ENCODE measurements at regions not wholly inside any gene's neighbourhood (a gene's known extent, or its start where the extent isn't known, plus 50 kb on each side); places are given as distances from the start of the nearest gene placed in this dataset.
"Not testable (repeated sequence)": the region's sequence is repeated elsewhere in the genome, so short reads cannot be mapped to it uniquely, and the experiment has no call there.

DNA sequence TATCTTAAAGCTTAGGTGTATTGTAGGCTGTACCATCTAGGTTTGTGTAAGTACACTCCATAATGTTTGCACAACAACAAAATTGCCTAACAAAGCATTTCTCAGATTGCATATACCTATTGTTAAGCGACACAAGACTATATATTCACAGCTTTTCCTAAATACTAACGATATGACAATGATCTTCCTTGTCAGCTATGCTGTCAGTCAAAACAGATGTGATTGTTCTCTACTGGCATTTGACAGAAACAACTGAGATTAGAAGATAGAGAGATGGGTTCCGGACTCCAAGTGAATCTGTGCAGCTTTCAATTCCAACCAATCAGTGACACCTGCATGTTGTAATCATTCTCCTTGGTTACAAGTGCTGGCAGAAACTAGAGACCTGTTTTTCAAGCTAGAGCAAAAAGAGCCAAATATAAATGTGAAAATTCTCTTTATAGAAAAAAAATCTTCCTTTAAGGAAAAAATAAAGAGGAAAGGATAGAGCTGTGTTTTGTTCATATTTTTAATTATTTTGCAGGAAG, 1232.3 kb upstream of the SLC39A10 start:
- Histone ChIP-seq H3K9me3 (ENCODE audit: control insufficient read depth, low read length) (no peaks in the 10 kb centered on the region), H3K4me1 (ENCODE audit: control insufficient read depth in 1 of 2, insufficient read depth in 2 of 2, low read length in 2 of 2) (no peaks in the 10 kb centered on the region), H3K4me3 (ENCODE audit: low read length in 2 of 2) (no peak overlapping the region), H3K27ac (ENCODE audit: low read depth in 1 of 2, low read length in 2 of 2) (no peak overlapping the region), H3K36me3 (ENCODE audit: control insufficient read depth in 1 of 2, insufficient read depth in 2 of 2, low read length in 1 of 2) (no peaks in the 10 kb centered on the region), H3K27me3 (ENCODE audit: control insufficient read depth in 1 of 2, insufficient read depth in 2 of 2, low read length in 1 of 2) (no peaks in the 10 kb centered on the region)
- 73 to 79% methylated on average over 3 of the region's 3 CpGs for WGBS, 2 donors
- DNase-seq (no peak), ATAC-seq (ENCODE audit: low FRiP score) (no peak)
- intact Hi-C loops (cut with DNase I), result no loop called here

DNA sequence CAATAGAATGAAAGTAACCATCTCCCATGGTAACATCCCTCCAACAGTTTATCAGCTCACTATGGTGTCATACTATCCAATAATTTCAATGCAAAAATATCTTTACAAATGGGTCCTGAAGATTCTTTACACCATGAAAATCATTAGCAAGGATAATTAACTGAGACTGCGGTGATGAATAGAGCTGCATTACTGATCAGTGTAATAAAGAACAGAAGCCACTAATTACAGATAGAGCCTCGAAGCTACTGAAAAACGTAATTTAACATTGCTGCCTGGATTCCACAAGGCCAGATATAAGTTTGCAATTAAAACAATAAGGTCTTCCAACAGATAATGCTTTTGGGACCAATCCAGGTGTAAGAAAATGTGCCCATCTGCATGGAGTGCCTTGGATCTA, 1245.8 kb upstream of the SLC39A10 start:
- Histone ChIP-seq H3K4me3 (ENCODE audit: low read length in 2 of 2) (no peak overlapping the region), H3K27me3 (ENCODE audit: control insufficient read depth in 1 of 2, insufficient read depth in 2 of 2, low read length in 1 of 2) (no peaks in the 10 kb centered on the region), H3K27ac (ENCODE audit: low read depth in 1 of 2, low read length in 2 of 2) (no peak overlapping the region), H3K36me3 (ENCODE audit: control insufficient read depth in 1 of 2, insufficient read depth in 2 of 2, low read length in 1 of 2) (no peaks in the 10 kb centered on the region), H3K4me1 (ENCODE audit: control insufficient read depth in 1 of 2, insufficient read depth in 2 of 2, low read length in 2 of 2) (no peaks in the 10 kb centered on the region), H3K9me3 (ENCODE audit: control insufficient read depth, low read length) (no peaks in the 10 kb centered on the region)
- WGBS, 2 donors, result 69 to 89% methylated on average over 3 of the region's 3 CpGs
- intact Hi-C loops (cut with DNase I), result no loop called here
- ATAC-seq (ENCODE audit: low FRiP score), result no peak
- no peak for DNase-seq

DNA sequence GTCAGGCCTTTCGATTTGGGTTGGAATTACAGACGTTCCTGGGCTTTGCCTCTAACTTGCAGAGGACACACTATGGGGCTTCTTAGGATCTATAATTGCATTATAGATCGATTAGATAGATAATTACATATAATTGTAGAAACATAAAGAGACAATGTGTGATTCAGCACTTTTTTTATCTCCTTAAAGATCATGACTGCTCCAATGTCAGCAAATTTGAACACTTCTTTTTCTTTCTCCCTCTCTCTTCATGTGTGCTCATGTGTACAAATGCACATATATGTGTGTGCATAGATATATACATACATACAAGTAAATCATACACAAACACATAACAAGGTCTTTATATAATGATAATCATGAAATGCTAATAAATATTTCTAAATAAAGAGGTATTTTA, 1261.2 kb upstream of the SLC39A10 start:
- H3K9me3 ChIP-seq (ENCODE audit: control insufficient read depth, low read length), result no peaks in the 10 kb centered on the region
- ATAC-seq (ENCODE audit: low FRiP score), result no peak
- intact Hi-C loops (cut with DNase I), result no loop called here
- no peaks in the 10 kb centered on the region for H3K4me1 ChIP-seq (ENCODE audit: control insufficient read depth in 1 of 2, insufficient read depth in 2 of 2, low read length in 2 of 2)
- H3K36me3 ChIP-seq (ENCODE audit: control insufficient read depth in 1 of 2, insufficient read depth in 2 of 2, low read length in 1 of 2), result no peaks in the 10 kb centered on the region
- H3K27ac ChIP-seq (ENCODE audit: low read depth in 1 of 2, low read length in 2 of 2), result no peak overlapping the region
- no peak for DNase-seq
- H3K27me3 ChIP-seq (ENCODE audit: control insufficient read depth in 1 of 2, insufficient read depth in 2 of 2, low read length in 1 of 2), result no peaks in the 10 kb centered on the region
- no peak overlapping the region for H3K4me3 ChIP-seq (ENCODE audit: low read length in 2 of 2)
- 74 to 79% methylated on average over 3 of the region's 3 CpGs for WGBS, 2 donors

DNA sequence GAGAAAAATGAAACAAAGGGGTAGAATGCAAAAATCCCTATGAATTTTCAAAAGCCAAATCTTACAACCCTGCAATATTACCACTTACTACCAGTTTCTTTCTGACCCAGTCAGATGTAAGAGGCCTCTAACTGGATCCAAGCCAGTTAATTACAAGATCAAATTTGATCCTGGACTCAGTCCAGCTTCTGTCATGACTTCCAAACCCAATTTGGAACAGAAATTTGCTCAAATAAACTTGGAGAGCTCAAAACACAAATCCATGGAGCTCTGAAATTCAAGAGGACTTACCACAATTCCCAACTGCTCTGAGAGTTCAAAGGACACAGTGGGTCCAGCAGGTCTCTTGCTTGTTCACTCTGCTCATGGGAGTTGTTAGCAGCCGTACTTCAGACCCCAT, 1271.7 kb upstream of the SLC39A10 start:
- H3K36me3 ChIP-seq (ENCODE audit: control insufficient read depth in 1 of 2, insufficient read depth in 2 of 2, low read length in 1 of 2), result no peaks in the 10 kb centered on the region
- H3K4me3 ChIP-seq (ENCODE audit: low read length in 2 of 2), result no peak overlapping the region
- H3K27me3 ChIP-seq (ENCODE audit: control insufficient read depth in 1 of 2, insufficient read depth in 2 of 2, low read length in 1 of 2), result no peaks in the 10 kb centered on the region
- DNase-seq (no peak), ATAC-seq (ENCODE audit: low FRiP score) (no peak)
- intact Hi-C loops (cut with DNase I), result no loop called here
- whole genome bisulfite sequencing, 2 donors, result 58 to 72% methylated on average over 1 of the region's 1 CpG
- H3K27ac ChIP-seq (ENCODE audit: low read depth in 1 of 2, low read length in 2 of 2), result no peak overlapping the region
- no peaks in the 10 kb centered on the region for H3K9me3 ChIP-seq (ENCODE audit: control insufficient read depth, low read length)
- no peaks in the 10 kb centered on the region for H3K4me1 ChIP-seq (ENCODE audit: control insufficient read depth in 1 of 2, insufficient read depth in 2 of 2, low read length in 2 of 2)

DNA sequence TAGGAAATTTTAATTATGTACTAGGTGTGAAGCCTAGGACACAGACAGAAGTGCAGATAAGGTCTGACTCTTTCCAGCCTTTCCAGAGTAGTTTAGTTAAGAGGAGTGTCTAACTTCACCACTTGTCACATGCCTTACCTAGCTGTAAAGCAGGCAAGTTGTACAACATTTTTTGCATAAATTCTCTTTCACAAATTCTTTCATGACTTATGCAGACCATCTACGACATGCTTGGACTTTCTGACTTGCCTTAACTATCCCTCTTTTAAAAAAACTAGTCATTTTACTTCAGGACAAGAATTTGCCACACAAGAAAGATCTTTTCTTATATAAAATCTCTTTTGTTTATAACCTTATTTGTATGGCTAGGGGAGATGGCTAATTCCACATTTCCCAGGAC, 1273.6 kb upstream of the SLC39A10 start:
- Histone ChIP-seq H3K36me3 (ENCODE audit: control insufficient read depth in 1 of 2, insufficient read depth in 2 of 2, low read length in 1 of 2) (no peaks in the 10 kb centered on the region), H3K4me3 (ENCODE audit: low read length in 2 of 2) (no peak overlapping the region), H3K27me3 (ENCODE audit: control insufficient read depth in 1 of 2, insufficient read depth in 2 of 2, low read length in 1 of 2) (no peaks in the 10 kb centered on the region), H3K9me3 (ENCODE audit: control insufficient read depth, low read length) (no peaks in the 10 kb centered on the region), H3K4me1 (ENCODE audit: control insufficient read depth in 1 of 2, insufficient read depth in 2 of 2, low read length in 2 of 2) (no peaks in the 10 kb centered on the region), H3K27ac (ENCODE audit: low read depth in 1 of 2, low read length in 2 of 2) (no peak overlapping the region)
- DNase-seq (no peak), ATAC-seq (ENCODE audit: low FRiP score) (no peak)
- intact Hi-C loops (cut with DNase I), result no loop called here
- WGBS, 2 donors, result 30 to 48% methylated on average over 1 of the region's 1 CpG

DNA sequence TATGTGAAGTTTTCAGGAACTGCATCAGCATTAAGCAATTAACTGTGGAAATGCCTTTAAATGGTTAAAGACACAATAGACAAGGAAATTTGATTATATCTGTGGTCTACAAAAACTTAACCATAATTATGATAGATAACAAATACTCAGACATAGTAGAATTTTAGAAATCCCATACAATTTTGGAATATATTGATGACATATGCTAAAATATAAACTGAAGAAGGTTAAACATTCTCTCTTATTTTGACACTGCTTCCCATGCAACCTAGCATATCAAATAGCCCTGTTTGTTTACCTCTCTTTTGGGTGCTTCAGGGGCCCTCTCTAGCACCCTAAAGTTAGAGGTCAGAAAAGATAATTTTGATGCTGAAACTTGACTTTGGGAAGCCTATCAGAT, 1274.8 kb upstream of the SLC39A10 start:
- intact Hi-C loops (cut with DNase I), result no loop called here
- H3K36me3 ChIP-seq (ENCODE audit: control insufficient read depth in 1 of 2, insufficient read depth in 2 of 2, low read length in 1 of 2), result no peaks in the 10 kb centered on the region
- ATAC-seq (ENCODE audit: low FRiP score), result no peak
- no peaks in the 10 kb centered on the region for H3K9me3 ChIP-seq (ENCODE audit: control insufficient read depth, low read length)
- no peak overlapping the region for H3K27ac ChIP-seq (ENCODE audit: low read depth in 1 of 2, low read length in 2 of 2)
- H3K4me1 ChIP-seq (ENCODE audit: control insufficient read depth in 1 of 2, insufficient read depth in 2 of 2, low read length in 2 of 2), result no peaks in the 10 kb centered on the region
- no peaks in the 10 kb centered on the region for H3K27me3 ChIP-seq (ENCODE audit: control insufficient read depth in 1 of 2, insufficient read depth in 2 of 2, low read length in 1 of 2)
- no peak overlapping the region for H3K4me3 ChIP-seq (ENCODE audit: low read length in 2 of 2)
- DNase-seq, result no peak

DNA sequence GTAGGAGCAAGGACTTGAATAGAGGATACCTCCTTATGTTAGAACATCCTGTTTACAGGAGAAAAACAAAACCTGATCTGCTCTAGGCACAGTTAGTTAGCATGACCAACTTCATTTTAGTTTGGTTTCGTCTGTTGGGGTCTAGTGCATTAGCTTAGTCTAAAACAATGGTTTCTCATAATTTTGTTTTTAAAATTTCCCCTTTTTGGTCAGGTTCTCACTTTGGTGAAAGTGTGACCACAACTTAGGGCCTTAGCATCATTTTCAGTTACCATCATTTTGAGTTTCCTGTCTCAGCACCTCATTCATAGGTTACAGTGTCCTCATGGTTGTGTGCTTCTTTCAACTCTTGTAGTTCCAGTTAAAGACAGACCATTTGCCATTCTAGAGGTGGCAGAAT, 1277.0 kb upstream of the SLC39A10 start:
- Histone ChIP-seq H3K9me3 (ENCODE audit: control insufficient read depth, low read length) (no peaks in the 10 kb centered on the region), H3K27me3 (ENCODE audit: control insufficient read depth in 1 of 2, insufficient read depth in 2 of 2, low read length in 1 of 2) (no peaks in the 10 kb centered on the region), H3K4me3 (ENCODE audit: low read length in 2 of 2) (no peak overlapping the region), H3K4me1 (ENCODE audit: control insufficient read depth in 1 of 2, insufficient read depth in 2 of 2, low read length in 2 of 2) (no peaks in the 10 kb centered on the region), H3K27ac (ENCODE audit: low read depth in 1 of 2, low read length in 2 of 2) (no peak overlapping the region), H3K36me3 (ENCODE audit: control insufficient read depth in 1 of 2, insufficient read depth in 2 of 2, low read length in 1 of 2) (no peaks in the 10 kb centered on the region)
- no peak for ATAC-seq (ENCODE audit: low FRiP score)
- intact Hi-C loops (cut with DNase I), result no loop called here
- no peak for DNase-seq
- 62 to 68% methylated on average over 1 of the region's 1 CpG for WGBS, 2 donors

DNA sequence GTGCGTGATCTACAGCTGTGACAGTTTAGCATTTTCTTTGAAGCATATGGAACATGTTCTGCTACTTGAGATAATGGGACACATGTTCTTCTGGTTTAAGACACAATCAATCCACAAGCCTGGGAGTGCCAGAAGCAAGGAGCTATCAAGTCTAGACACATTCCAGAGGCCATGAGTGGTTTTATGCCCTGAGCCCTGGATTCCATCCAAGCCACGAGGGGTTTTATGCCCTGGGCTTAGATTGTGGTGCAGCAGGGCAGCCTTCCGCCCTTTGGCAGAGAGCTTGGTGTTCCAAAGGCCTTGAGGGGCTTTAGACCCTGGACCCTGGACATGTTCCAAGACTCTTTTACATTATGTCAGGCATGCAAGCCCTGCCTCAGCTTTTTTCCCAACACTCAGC, 1289.6 kb upstream of the SLC39A10 start:
- ATAC-seq (ENCODE audit: low FRiP score); H3K27ac ChIP-seq (ENCODE audit: low read depth in 1 of 2, low read length in 2 of 2); H3K27me3 ChIP-seq (ENCODE audit: control insufficient read depth in 1 of 2, insufficient read depth in 2 of 2, low read length in 1 of 2); intact Hi-C loops (cut with DNase I); H3K4me1 ChIP-seq (ENCODE audit: control insufficient read depth in 1 of 2, insufficient read depth in 2 of 2, low read length in 2 of 2); H3K36me3 ChIP-seq (ENCODE audit: control insufficient read depth in 1 of 2, insufficient read depth in 2 of 2, low read length in 1 of 2); H3K9me3 ChIP-seq (ENCODE audit: control insufficient read depth, low read length); H3K4me3 ChIP-seq (ENCODE audit: low read length in 2 of 2); DNase-seq: not testable (repeated sequence)
- 54 to 63% methylated on average over 3 of the region's 3 CpGs for WGBS, 2 donors

DNA sequence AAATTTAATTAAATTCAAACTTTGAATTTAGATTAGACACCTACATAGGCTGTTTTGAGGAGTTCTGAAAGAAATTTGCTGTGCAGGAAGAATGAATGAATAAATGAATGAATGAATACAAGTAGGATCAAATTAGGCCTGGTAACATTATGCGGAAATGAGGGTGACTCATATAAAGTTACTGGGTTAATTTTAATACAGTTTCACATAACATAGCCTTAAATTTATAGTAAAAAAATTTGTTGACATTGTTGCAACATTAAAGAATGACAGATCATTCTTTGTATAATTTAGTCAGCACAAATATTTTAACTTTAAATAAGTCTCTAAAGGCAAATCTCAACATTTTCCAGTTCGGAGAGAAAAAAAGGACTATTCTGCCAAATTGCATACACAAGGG, 1293.1 kb upstream of the SLC39A10 start:
- no peak for DNase-seq

More for the DNA sequence above, 1293.1 kb upstream of the SLC39A10 start:
- no peaks in the 10 kb centered on the region for H3K27me3 ChIP-seq (ENCODE audit: control insufficient read depth in 1 of 2, insufficient read depth in 2 of 2, low read length in 1 of 2)
- H3K27ac ChIP-seq (ENCODE audit: low read depth in 1 of 2, low read length in 2 of 2), result no peak overlapping the region
- intact Hi-C loops (cut with DNase I), result no loop called here
- no peaks in the 10 kb centered on the region for H3K4me1 ChIP-seq (ENCODE audit: control insufficient read depth in 1 of 2, insufficient read depth in 2 of 2, low read length in 2 of 2)
- H3K4me3 ChIP-seq (ENCODE audit: low read length in 2 of 2), result no peak overlapping the region
- ATAC-seq (ENCODE audit: low FRiP score), result no peak
- 72 to 73% methylated on average over 2 of the region's 2 CpGs for WGBS, 2 donors
- no peaks in the 10 kb centered on the region for H3K36me3 ChIP-seq (ENCODE audit: control insufficient read depth in 1 of 2, insufficient read depth in 2 of 2, low read length in 1 of 2)
- H3K9me3 ChIP-seq (ENCODE audit: control insufficient read depth, low read length), result no peaks in the 10 kb centered on the region

All from aorta (tissue), 5 donors.